ENCODE measurements at regions not wholly inside any gene's neighbourhood (a gene's known extent, or its start where the extent isn't known, plus 50 kb on each side); places are given as distances from the start of the nearest gene placed in this dataset.

DNA sequence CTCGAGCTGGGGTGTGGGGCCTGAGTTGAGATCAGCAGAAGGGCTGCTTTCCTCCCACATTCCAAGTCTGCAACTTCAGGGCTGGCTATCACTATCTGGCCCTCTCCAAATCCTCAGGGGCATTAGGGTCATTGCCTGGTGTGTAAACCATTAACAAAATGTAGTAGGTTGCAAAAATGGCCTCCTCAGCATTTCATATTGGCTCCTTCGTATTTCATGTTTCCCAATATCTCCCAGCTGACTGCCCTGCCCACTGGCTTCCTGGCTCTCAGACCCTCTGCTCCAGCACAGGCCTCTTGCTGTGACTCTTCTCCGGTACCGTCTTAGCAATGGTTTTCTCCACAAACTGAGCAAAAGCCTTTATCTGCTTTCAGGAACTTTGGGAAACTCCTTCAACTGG is 113.8 kb downstream of the GADD45G start:
- no peak for TF ChIP-seq CTCF (IDR thresholded peaks at IDR 0.05)
- TF ChIP-seq POLR2A (IDR thresholded peaks at IDR 0.05): no peak
